ENCODE measurements at regions not wholly inside any gene's neighbourhood (a gene's known extent, or its start where the extent isn't known, plus 50 kb on each side); places are given as distances from the start of the nearest gene placed in this dataset.
A peak's percentile ranks its signal among the peaks of the same experiment; 100 is the strongest.
"Not testable (repeated sequence)": the region's sequence is repeated elsewhere in the genome, so short reads cannot be mapped to it uniquely, and the experiment has no call there.

GRCh38 chr4:37555322-37555721, 130.9 kb downstream of the RELL1 start:
- no peak for DNase-seq

- DNase-seq = not testable (repeated sequence)
Observed at GRCh38 chr4:37549866-37550265, 136.3 kb downstream of the RELL1 start.

GRCh38 chr4:37549041-37549440, 137.1 kb downstream of the RELL1 start:
- peak; percentile 9 for DNase-seq

- DNase-seq = no peak
Observed at GRCh38 chr4:37546586-37546985, 139.6 kb downstream of the RELL1 start.

- DNase-seq = peak; percentile 9
Observed at GRCh38 chr4:37542706-37543105, 143.5 kb downstream of the RELL1 start.

- no peak for DNase-seq
Observed at GRCh38 chr4:37541956-37542355, 144.2 kb downstream of the RELL1 start.

GRCh38 chr4:37540486-37540885, 145.7 kb downstream of the RELL1 start:
- no peak for DNase-seq

- DNase-seq = no peak
Observed at GRCh38 chr4:37538931-37539330, 147.2 kb downstream of the RELL1 start.

- no peak for DNase-seq
Observed at GRCh38 chr4:37537484-37537883, 148.7 kb downstream of the RELL1 start.

GRCh38 chr4:37535872-37536271, 150.3 kb downstream of the RELL1 start:
- no peak for DNase-seq

GRCh38 chr4:37533286-37534033, 152.7 kb downstream of the RELL1 start:
- no peak for DNase-seq

- no peak for DNase-seq
Observed at GRCh38 chr4:37531151-37531550, 155.0 kb downstream of the RELL1 start.

- DNase-seq = no peak
Observed at GRCh38 chr4:37530451-37530850, 155.7 kb downstream of the RELL1 start.

- no peak for DNase-seq
Observed at GRCh38 chr4:37528166-37528885, 157.8 kb downstream of the RELL1 start.

GRCh38 chr4:37524267-37524666, 161.9 kb downstream of the RELL1 start:
- no peak for DNase-seq

- no peak for DNase-seq
Observed at GRCh38 chr4:37522996-37523395, 163.2 kb downstream of the RELL1 start.

- no peak for DNase-seq
Observed at GRCh38 chr4:37517326-37517725, 168.8 kb downstream of the RELL1 start.

- DNase-seq = no peak
Observed at GRCh38 chr4:37516057-37516775, 170.0 kb downstream of the RELL1 start.

- DNase-seq = no peak
Observed at GRCh38 chr4:37510626-37511025, 175.6 kb downstream of the RELL1 start.

GRCh38 chr4:37503261-37503660, 182.9 kb downstream of the RELL1 start:
- DNase-seq = no peak

GRCh38 chr4:37502070-37502469, 184.1 kb downstream of the RELL1 start:
- DNase-seq = no peak

Measured in eye (tissue), 1 donor.